Adrenal gland (tissue), 5 donors: ENCODE measurements at regions not wholly inside any gene's neighbourhood (a gene's known extent, or its start where the extent isn't known, plus 50 kb on each side); places are given as distances from the start of the nearest gene placed in this dataset.

Experiments
- CTCF ChIP-seq, 6 experiments: fragments of 450-650 bp in 4 of 6; fragments of 200-600 bp in 2 of 6; sonication (generic) in 1 of 6; IDR thresholded peaks; 1 replicate in 5 of 6; 2 replicates in 1 of 6; pipeline versions ENCODE4 v1.5.1 to v1.8.0; 2016 to 2021; ENCODE audit warnings: antibody characterized with exemption in 6 of 6, mild to moderate bottlenecking in 2 of 6, moderate library complexity in 1 of 6
- POLR2A ChIP-seq, 2 donors: fragments of 450-650 bp; IDR thresholded peaks; one replicate each; pipeline ENCODE4 v1.6.1; 2017; ENCODE audit warnings: antibody characterized with exemption in 2 of 2, mild to moderate bottlenecking in 2 of 2, moderate library complexity in 1 of 2
- donor health status: DM: no; HTN: no; CAD: no.

- TF ChIP-seq POLR2A (IDR thresholded peaks at IDR 0.05) (no peak), CTCF (IDR thresholded peaks at IDR 0.05) (no peak)
Observed at GRCh38 chr12:114164351-114164750, 198.2 kb upstream of the RBM19 start.
